ENCODE measurements at regions not wholly inside any gene's neighbourhood (a gene's known extent, or its start where the extent isn't known, plus 50 kb on each side); places are given as distances from the start of the nearest gene placed in this dataset.

DNA sequence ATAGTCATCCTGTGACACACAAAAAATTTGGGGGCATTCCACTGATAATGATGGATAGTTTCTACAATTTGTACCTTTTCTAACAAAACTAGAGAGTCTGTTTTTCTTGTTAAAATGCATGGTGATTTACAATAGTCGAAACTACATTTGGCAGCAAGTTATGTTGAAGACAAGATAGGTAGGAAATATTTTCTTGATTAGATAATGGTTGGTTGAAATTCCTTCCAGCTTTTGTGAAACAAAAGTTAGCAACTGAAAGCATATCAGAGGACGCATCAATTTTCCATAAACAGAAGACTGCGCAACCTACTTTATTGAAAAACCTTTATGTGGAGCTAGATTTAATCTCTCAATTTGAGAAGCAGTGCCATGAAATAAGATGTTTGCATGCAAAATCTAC lies 155.8 kb upstream of the GLI3 start:
- Histone ChIP-seq H3K36me3 (replicated peaks in 1 of 2; ENCODE audit: control insufficient read depth in 1 of 2, insufficient read depth in 2 of 2, low read length in 1 of 2) (no peaks in the 10 kb centered on the region), H3K9me2 (no peaks in the 10 kb centered on the region), H3K79me2 (ENCODE audit: insufficient read depth) (no peaks in the 10 kb centered on the region), H3K4me1 (ENCODE audit: control insufficient read depth in 1 of 2, insufficient read depth in 2 of 2, low read depth in 1 of 2, low read length in 1 of 2) (no peaks in the 10 kb centered on the region), H3K27ac (ENCODE audit: low read depth in 2 of 2, low read length in 1 of 2) (no peak overlapping the region), H3K4me2 (no peak overlapping the region), H4K20me1 (ENCODE audit: insufficient read depth) (no peaks in the 10 kb centered on the region), H3K27me3 (ENCODE audit: insufficient read depth) (peaks cover 9% of the 10 kb centered on the region; the same call in 1 of the 2 replicates), H2AFZ (ENCODE audit: low read depth) (no peak overlapping the region), H3K4me3 (ENCODE audit: low read depth in 2 of 2, low read length in 1 of 2) (no peak overlapping the region), H3F3A (replicated peaks; ENCODE audit: insufficient read depth) (no peaks in the 10 kb centered on the region), H3K9ac (no peak overlapping the region), H3K9me3 (no peaks in the 10 kb centered on the region)
- CTCF ChIA-PET: no interaction called here
- 8% methylated on average over 3 of the region's 3 CpGs for WGBS (ENCODE audit: low lambda C conversion rate)
- DNase-seq: no peak
- no peak for TF ChIP-seq GATA2 (CRISPR knock-in tag; IDR thresholded peaks at IDR 0.05)
- TF ChIP-seq CHD2 (IDR thresholded peaks at IDR 0.05; ENCODE audit: low read length, partially characterized antibody): no peak
- TF ChIP-seq GABPA (IDR thresholded peaks at IDR 0.05; ENCODE audit: low read depth): no peak
- TF ChIP-seq JUND (IDR thresholded peaks at IDR 0.05): no peak
- TF ChIP-seq EZH2phosphoT487 (IDR thresholded peaks at IDR 0.05; ENCODE audit: borderline replicate concordance, low read depth): no peak
- no peak for TF ChIP-seq TCF12 (IDR thresholded peaks at IDR 0.05)
- TF ChIP-seq, protein P1, sequence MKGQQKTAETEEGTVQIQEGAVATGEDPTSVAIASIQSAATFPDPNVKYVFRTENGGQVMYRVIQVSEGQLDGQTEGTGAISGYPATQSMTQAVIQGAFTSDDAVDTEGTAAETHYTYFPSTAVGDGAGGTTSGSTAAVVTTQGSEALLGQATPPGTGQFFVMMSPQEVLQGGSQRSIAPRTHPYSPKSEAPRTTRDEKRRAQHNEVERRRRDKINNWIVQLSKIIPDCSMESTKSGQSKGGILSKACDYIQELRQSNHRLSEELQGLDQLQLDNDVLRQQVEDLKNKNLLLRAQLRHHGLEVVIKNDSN (IDR thresholded peaks at IDR 0.05; ENCODE audit: borderline replicate concordance, low read depth): no peak
- TF ChIP-seq USF2 (IDR thresholded peaks at IDR 0.05; ENCODE audit: borderline replicate concordance, low read depth, low read length): no peak
- no peak for TF ChIP-seq SMC3 (IDR thresholded peaks at IDR 0.05; ENCODE audit: low read depth, low read length)
- no peak for TF ChIP-seq RCOR1 (IDR thresholded peaks at IDR 0.05; ENCODE audit: low read length)
- POLR2A ChIA-PET: no interaction called here

DNA sequence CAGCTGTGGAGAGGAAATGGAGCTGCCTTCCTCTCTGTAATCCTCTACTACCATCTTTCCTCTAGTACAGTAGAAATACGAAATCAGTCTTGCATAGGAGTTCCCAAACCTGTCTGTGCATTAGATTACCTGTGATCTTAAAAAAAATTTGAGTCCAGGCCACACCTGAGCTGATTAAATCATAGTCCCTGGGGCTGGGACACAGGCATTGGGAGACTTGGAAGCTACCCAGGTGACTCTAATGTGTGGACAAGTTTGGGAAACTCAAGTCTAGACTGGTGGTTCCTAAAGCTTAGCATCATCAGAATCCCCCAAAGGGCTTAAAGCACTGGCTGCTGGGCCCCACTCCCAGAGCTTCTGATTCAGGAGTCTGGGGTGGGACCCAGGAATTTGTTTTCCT lies 152.7 kb upstream of the GLI3 start:
- Histone ChIP-seq H3K79me2 (ENCODE audit: insufficient read depth) (no peaks in the 10 kb centered on the region), H3K9me3 (no peaks in the 10 kb centered on the region), H4K20me1 (ENCODE audit: insufficient read depth) (no peaks in the 10 kb centered on the region), H3K4me3 (ENCODE audit: low read depth in 2 of 2, low read length in 1 of 2) (no peak overlapping the region), H3K9ac (no peak overlapping the region), H3K9me2 (no peaks in the 10 kb centered on the region), H3K4me2 (no peak overlapping the region), H3K4me1 (ENCODE audit: control insufficient read depth in 1 of 2, insufficient read depth in 2 of 2, low read depth in 1 of 2, low read length in 1 of 2) (no peaks in the 10 kb centered on the region), H2AFZ (ENCODE audit: low read depth) (no peak overlapping the region), H3F3A (replicated peaks; ENCODE audit: insufficient read depth) (no peaks in the 10 kb centered on the region), H3K27ac (ENCODE audit: low read depth in 2 of 2, low read length in 1 of 2) (no peak overlapping the region), H3K36me3 (replicated peaks in 1 of 2; ENCODE audit: control insufficient read depth in 1 of 2, insufficient read depth in 2 of 2, low read length in 1 of 2) (no peaks in the 10 kb centered on the region), H3K27me3 (ENCODE audit: insufficient read depth) (peaks cover 9% of the 10 kb centered on the region; the same call in 1 of the 2 replicates)
- no peak for DNase-seq
- TF ChIP-seq, protein P2, sequence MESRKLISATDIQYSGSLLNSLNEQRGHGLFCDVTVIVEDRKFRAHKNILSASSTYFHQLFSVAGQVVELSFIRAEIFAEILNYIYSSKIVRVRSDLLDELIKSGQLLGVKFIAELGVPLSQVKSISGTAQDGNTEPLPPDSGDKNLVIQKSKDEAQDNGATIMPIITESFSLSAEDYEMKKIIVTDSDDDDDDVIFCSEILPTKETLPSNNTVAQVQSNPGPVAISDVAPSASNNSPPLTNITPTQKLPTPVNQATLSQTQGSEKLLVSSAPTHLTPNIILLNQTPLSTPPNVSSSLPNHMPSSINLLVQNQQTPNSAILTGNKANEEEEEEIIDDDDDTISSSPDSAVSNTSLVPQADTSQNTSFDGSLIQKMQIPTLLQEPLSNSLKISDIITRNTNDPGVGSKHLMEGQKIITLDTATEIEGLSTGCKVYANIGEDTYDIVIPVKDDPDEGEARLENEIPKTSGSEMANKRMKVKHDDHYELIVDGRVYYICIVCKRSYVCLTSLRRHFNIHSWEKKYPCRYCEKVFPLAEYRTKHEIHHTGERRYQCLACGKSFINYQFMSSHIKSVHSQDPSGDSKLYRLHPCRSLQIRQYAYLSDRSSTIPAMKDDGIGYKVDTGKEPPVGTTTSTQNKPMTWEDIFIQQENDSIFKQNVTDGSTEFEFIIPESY (IDR thresholded peaks at IDR 0.05; ENCODE audit: borderline replicate concordance, low read depth): no peak
- no peak for TF ChIP-seq FOSL2 (IDR thresholded peaks at IDR 0.05; ENCODE audit: borderline replicate concordance, low read depth)
- no peak for TF ChIP-seq USF2 (IDR thresholded peaks at IDR 0.05; ENCODE audit: borderline replicate concordance, low read depth, low read length)
- TF ChIP-seq POLR2AphosphoS5 (IDR thresholded peaks at IDR 0.05; ENCODE audit: low read depth, low read length): no peak
- POLR2A ChIA-PET: no interaction called here
- 0% methylated on average over 1 of the region's 1 CpG for WGBS (ENCODE audit: low lambda C conversion rate)
- CTCF ChIA-PET: no interaction called here

Measured in SK-N-SH (cell line).